DMS53 (cell line): ENCODE measurements at regions not wholly inside any gene's neighbourhood (a gene's known extent, or its start where the extent isn't known, plus 50 kb on each side); places are given as distances from the start of the nearest gene placed in this dataset.

Source experiments
- DNase-seq: peaks from one replicate; lab custom pipeline; 2025; lab: John Stamatoyannopoulos, UW

GRCh38 chr6:14718861-14719260 lies 527.0 kb upstream of the JARID2 start:
- no peak for DNase-seq

GRCh38 chr6:14719270-14719669 lies 526.6 kb upstream of the JARID2 start:
- DNase-seq = no peak

DNA sequence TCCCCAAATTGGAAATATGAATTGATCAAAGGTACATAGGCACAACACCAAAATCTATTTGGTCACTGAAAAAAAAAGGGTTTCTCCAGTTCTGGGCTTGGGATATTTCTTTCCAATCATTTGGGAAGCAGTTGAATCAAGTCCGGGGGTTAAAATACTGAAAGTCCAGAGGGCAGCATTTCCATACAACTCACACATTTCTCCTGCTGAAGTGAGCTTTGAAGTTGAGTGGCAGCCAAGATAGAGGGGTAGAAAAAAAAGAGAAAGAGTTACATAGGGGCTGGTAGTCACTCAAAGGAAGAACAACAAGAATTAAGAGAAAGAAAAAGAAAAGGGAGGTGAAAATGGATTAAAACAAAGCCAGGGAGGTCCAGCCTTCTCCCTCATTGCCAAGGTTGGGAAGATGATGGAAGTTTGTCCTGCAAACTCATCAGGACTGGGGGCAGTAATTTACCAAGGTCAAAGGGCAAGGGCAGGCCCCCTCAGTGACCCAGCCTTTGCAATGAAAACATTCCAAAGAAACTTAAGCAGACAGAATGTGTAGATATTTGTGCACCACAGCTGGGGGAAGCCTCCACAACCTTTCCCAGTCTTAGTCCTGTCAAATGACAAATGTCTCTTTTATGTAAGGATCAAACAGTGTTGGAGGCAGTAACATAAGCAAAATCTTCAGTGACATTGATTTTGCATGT lies 525.3 kb upstream of the JARID2 start:
- DNase-seq = no peak

GRCh38 chr6:14721103-14721758 lies 524.6 kb upstream of the JARID2 start:
- DNase-seq = no peak

DNA sequence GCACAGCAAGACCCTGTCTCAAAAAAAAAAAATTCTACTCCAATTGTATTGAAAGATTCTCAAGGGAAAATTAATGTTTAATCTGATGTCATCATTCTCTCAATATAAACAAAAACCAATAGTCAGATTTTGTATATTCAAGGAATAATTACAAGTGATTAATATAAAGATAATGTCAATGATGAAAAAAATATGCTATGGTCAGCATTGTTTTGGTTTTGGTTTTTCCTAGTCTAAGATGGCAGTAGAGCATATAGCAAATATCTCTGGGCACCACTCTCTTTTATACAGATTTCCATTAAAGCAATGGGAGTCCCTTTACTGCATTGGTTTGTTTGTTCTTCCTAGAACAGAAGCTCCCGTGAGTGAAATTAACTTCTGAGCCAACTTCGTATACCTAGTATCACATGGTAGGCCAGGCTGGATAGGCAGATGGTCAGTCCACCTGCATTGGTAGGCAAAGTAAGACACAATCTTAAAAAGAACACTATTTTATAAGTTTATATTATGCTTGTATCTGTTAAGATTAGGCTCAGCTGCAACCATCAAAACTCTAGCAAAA lies 523.8 kb upstream of the JARID2 start:
- no peak for DNase-seq

DNA sequence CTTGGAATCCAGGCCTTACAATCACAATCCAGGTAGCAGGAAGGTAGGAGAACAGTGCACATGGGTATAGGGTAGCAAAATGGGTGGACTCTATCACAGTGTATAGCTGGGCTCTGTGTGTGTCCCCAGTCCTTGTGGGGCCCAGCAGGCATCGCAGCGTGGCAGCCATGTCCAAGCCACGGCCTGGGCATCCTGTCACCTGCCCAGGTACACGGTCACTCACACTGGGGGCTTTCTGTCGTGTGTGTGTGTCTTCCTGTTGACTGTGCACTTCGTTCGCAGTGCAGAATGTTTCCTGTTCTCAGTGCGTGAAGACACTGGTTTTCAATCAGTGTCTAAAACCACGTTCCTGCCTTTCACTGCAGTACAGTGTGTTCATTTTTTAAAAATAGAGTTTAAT lies 523.2 kb upstream of the JARID2 start:
- no peak for DNase-seq

DNA sequence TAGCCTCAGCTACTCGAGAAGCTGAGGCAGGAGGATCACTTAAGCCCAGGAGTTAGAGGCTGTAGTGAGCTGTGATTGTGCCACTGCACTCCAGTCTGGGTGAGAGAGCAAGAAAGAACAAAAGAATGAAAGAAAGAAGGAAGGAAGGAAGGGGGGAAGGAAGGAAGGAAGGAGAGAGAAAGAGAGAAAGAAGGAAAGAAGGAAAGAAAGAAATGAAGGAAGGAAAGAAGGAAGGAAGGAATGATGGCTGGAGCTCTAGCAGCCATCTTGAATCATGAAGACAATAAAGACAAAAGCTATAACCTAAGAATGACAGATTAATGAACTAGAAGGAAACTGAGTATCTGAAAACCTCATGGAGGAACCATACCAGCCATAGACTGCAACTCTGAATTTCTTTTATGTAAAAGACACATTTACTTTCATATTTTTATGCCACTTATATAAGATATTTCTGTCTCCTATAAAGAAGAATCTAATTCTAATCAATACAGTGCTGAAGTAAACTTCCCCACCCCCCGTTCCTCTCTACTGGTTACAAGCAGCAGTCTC lies 522.3 kb upstream of the JARID2 start:
- DNase-seq = no peak

- DNase-seq = no peak
Observed at GRCh38 chr6:14724549-14724948, 521.3 kb upstream of the JARID2 start.

DNA sequence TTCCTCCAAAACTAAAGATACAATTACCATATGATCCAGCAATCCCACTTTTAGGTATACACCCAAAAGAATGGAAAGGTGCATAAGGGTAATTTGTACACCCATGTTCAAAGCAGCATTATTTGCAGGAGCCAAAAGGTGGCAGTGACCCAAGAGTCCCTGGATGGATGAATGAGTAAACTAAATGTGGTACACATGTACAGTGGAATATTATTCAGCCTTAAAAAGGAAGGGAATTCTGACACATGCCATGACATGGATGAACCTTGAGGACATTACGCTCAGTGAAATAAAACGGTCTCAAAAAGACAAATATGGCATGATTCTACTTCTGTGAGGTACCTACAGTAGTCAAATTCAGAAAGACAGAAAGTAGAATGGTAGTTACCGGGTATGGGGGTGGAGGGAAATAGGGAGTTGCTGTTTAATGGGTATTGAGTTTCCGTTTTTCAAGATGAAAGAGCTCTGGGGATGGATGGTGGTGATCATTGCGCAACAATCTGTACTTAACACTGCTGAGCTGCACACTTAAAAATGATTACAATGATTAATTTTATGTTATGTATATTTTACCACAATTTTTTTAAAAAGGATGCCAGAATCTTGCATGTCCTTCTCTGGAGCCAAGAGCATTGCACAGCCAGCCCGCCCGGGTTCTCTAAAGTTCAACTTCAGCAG lies 518.9 kb upstream of the JARID2 start:
- no peak for DNase-seq

DNA sequence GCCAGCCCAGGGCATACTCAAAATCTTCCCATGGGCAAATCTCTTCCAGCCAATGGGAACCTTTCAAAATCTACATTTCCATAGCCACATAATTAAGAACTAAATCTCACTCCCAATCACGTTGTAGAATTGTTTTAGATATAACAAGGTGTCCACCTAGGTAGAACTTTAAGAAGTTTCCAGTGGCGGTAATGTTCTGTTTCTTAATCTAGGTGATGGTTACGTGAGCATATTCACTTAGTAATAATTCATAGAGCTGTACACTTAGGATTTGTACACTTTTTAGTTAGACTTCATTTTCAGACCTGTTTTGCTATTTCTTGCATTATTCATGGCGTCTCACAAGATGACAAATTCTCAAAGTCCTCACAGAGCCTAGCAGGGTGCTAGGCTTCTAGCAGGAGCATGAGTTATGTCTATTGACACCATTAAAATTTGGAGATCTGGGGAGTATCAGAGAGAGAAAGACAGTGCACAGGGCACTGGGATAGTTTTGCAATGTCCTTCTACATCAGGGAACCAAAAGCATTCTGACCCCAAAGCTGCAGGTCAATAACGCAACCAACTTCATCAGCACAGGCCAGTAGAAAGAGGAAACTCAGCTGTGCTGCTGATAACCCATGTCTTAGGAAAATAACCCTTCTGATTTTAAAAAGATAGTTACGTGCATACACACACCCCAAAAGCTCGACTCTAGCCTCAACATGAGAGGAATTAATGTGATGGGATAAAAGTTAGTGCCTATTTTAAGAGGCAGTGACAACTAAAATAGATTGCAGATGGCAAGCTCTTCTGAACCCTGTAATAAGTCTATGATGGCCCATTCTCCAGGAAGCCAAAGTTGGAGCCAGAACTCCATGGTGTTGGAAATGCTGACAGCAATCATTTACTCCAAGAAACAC lies 518.1 kb upstream of the JARID2 start:
- no peak for DNase-seq

DNA sequence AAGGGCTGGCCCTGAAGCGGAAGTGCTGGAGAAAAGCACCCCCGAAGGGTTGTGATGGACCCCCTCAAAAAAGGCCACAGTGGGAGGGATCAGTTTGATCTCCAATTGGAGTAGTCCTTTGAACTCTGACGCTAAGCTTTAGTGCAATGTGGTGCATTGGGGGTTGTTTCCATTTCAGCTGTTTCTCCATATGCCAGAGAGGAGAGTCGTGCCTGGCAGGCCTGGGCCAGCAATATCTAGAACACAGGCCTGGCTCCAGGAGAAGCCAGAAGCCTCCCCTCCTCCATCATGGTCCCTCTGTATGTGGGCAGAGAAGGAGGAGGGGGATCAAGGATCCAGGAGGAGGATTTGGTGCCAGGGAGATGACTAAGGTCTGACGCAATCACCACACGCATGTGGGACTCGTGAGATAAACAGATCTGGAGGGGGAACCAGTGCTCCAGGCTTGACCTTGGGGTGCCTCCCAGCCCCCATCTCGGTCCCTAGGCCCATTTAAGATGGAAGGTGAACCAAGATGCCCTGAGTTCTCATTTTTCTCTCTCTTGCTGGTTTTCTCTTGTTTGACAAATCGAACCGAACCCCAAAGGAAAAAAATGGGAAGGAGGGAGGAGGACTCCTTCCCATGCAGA lies 517.4 kb upstream of the JARID2 start:
- DNase-seq = no peak

- DNase-seq = no peak
Observed at GRCh38 chr6:14729129-14729871, 516.6 kb upstream of the JARID2 start.

- DNase-seq = no peak
Observed at GRCh38 chr6:14730654-14731053, 515.2 kb upstream of the JARID2 start.

- DNase-seq = no peak
Observed at GRCh38 chr6:14731611-14732010, 514.3 kb upstream of the JARID2 start.

DNA sequence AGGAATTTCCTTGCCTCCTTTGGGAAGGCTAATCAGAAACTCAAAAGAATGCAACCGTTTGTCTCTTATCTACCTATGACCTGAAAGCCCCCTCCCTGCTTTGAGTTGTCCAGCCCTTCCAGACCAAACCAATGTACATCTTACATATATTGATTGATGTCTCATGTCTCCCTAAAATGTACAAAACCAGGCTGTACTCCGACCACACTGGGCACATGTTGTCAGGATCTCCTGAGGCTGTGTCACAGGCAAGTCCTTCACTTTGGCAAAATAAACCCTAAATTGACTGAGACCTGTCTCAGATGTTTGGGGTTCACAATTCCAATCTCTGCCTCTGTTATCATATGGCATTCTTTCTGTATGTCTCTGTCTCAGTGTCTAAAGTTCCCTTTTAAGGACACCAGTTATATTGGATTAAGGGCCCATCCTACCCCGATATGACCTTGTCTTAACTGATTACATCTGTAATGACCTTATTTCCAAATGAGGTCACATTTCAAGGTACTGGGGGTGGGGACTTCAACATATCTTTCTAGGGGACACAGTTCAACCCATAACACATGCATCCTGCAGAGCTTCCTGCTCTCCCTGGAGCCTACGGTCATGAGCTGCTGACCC lies 513.5 kb upstream of the JARID2 start:
- DNase-seq = no peak

DNA sequence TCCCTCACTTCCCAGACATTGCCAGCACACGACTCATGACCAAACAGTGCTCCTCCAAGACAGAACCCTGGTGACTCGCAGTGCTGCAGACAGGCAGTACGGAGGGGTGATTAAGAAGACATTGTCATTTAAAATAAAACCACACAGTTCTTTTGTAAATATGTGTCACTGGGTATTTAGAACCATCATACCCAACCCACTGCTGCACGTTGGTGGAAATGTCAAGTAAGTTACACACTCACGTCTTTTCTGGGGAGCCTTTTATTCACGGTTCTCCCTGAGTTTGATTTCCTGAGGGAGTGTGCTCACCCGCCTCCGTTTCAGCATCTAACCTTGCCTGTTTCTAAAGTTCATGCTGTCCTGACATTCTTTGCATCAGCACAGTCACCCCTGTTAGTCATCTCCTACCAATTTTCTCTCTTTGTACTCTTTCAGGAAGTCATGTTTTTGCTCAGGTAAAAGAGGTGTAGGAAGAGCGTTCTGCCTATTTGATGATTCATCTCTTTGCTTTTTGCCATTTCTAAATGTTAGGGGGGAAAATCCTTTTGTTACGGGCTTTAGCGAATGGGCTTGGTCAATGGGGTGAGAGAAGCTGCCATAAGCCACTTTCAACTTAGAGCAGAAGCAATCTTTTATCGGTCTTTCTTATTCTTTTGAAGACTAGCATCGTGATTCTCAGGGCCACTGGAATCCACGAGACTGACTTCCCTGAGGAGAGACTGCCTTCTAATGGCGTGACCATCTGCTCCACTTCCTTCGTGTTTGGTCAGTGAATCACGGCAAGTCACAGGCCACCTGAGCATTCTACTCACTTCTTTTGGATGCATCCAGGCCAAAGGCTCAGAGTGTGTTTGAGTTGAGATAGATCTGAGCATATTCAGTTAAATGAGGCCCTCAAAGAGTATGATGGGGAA lies 512.8 kb upstream of the JARID2 start:
- peak; percentile 48 for DNase-seq

- no peak for DNase-seq
Observed at GRCh38 chr6:14734052-14734415, 511.8 kb upstream of the JARID2 start.

DNA sequence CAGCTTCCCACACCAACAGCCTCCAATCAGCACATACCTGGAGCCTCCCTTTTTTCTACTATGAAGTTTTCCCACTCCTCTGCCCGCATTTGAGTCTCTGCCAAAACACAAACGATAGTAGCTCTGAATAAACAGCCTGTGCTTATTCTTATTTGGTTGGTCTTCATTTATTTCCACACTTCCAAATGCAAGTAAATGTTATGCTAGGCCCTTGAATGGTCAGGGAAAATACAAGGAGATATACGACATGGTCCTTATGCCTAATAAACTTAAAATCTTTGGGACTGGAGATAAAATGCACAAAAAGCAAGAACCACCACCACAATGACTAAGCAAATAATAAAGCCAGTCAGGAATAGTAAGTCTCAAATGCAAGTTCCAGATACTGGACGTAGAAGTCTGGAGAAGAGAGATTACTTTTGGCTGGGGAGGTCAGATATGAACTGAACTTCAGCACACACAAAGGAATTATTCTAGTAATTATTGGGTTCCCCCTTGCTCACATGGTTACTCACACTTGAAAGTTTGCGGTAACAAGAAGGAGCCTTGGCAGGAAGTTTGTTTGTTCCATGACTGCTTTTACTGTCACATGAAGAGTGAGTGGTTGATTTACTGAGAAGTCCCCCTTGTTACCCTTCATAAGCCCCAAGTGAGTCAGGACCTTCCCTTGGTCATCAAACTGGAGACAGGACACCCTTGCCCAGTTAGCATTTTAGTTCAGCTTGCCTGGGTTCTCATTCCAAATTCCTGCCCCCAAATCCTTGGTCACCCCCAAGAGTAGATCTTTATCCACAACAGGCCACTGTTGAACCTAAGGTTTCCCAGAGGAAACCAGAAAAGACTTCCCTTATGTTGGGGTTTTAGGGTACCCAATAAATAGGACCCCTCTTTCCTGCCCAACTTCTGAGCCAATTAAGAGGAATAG lies 511.2 kb upstream of the JARID2 start:
- no peak for DNase-seq
